ENCODE measurements at regions not wholly inside any gene's neighbourhood (a gene's known extent, or its start where the extent isn't known, plus 50 kb on each side); places are given as distances from the start of the nearest gene placed in this dataset.

DNA sequence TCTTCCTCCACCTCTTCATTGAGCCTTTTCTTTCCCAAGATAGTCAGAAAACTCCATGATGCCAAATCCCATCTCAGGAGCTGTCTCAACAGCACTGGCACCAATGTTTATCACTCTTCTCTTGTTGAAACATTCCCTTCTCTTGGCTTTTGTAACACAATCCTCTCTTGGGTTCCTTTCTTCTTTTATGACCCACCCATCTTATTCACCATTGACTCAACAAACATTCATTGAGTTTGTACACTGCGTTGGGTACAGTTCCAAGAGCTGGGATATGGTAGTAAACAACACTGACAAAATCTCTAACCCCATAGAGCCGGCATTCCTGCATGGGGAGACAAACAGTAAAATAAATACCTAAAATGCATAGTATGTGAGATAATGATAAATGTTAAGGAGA lies 577.5 kb downstream of the INHBA start:
- no peaks in the 10 kb centered on the region for H4K20me1 ChIP-seq (ENCODE audit: insufficient read depth, poor library complexity, severe bottlenecking)
- no peak overlapping the region for H3K4me2 ChIP-seq
- H3K4me3 ChIP-seq = no peak overlapping the region
- no peaks in the 10 kb centered on the region for H3K36me3 ChIP-seq (replicated peaks; ENCODE audit: insufficient read depth, low read depth)
- H3K9me2 ChIP-seq (replicated peaks; ENCODE audit: insufficient read depth) = no peaks in the 10 kb centered on the region
- DNase-seq (ENCODE audit: low spot score) = no peak
- H3K27ac ChIP-seq = no peak overlapping the region
- H2AFZ ChIP-seq = no peak overlapping the region
- no peaks in the 10 kb centered on the region for H3K9me3 ChIP-seq (ENCODE audit: low read depth)
- WGBS (ENCODE audit: low lambda C conversion rate, missing lambda C conversion rate) = 92% methylated on average over 2 of the region's 2 CpGs
- no peaks in the 10 kb centered on the region for H3K79me2 ChIP-seq
- TF ChIP-seq, protein P1, sequence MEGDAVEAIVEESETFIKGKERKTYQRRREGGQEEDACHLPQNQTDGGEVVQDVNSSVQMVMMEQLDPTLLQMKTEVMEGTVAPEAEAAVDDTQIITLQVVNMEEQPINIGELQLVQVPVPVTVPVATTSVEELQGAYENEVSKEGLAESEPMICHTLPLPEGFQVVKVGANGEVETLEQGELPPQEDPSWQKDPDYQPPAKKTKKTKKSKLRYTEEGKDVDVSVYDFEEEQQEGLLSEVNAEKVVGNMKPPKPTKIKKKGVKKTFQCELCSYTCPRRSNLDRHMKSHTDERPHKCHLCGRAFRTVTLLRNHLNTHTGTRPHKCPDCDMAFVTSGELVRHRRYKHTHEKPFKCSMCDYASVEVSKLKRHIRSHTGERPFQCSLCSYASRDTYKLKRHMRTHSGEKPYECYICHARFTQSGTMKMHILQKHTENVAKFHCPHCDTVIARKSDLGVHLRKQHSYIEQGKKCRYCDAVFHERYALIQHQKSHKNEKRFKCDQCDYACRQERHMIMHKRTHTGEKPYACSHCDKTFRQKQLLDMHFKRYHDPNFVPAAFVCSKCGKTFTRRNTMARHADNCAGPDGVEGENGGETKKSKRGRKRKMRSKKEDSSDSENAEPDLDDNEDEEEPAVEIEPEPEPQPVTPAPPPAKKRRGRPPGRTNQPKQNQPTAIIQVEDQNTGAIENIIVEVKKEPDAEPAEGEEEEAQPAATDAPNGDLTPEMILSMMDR (IDR thresholded peaks at IDR 0.05; ENCODE audit: poor library complexity) = no peak
- TF ChIP-seq EZH2phosphoT487 (IDR thresholded peaks at IDR 0.05; ENCODE audit: low read depth, severe bottlenecking, unreplicated experiment) = no peak
- TF ChIP-seq EZH2 (IDR thresholded peaks at IDR 0.05; ENCODE audit: borderline replicate concordance) = no peak
- no peaks in the 10 kb centered on the region for H3K27me3 ChIP-seq
- peaks cover 3% of the 10 kb centered on the region for H3K4me1 ChIP-seq (ENCODE audit: insufficient read depth)

DNA sequence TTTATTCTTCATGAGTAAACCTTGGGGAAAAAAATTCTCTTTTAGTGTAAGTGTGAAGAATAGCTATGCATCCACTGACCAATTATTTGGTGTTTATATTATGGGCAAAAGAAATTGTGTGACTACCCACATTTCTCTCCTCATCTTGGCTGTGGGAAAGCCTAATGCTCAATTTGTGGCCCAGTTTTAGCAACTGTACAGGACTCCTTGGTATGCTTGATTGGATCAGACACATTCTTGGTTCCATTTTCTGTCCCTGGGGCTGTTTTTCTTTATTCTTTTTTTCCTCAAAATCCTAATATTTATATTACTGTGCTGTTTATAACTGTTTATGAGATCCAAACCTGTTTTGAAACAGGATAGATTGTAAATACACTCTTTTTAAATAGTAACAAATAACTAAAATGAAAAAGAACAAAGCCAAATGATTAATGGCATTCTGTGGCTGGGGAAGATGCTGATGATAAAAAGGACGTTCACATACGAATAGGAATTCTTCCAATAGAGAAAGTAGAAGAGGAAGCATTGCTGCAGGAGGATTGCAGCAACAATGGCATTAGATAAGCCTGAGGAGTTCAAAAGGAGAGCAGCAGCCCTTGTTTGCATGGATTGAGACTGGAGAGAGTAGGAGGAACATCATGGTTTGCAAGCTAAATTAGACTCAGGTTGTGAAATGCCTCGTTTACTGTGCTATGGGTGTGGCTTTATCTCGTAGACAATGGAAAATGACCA lies 580.5 kb downstream of the INHBA start:
- Histone ChIP-seq H3K9me3 (ENCODE audit: low read depth) (no peaks in the 10 kb centered on the region), H3K27me3 (no peaks in the 10 kb centered on the region), H2AFZ (no peak overlapping the region), H4K20me1 (ENCODE audit: insufficient read depth, poor library complexity, severe bottlenecking) (no peaks in the 10 kb centered on the region), H3K4me2 (no peak overlapping the region), H3K79me2 (no peaks in the 10 kb centered on the region), H3K27ac (no peak overlapping the region), H3K36me3 (replicated peaks; ENCODE audit: insufficient read depth, low read depth) (no peaks in the 10 kb centered on the region), H3K4me3 (no peak overlapping the region), H3K9me2 (replicated peaks; ENCODE audit: insufficient read depth) (no peaks in the 10 kb centered on the region), H3K4me1 (ENCODE audit: insufficient read depth) (peaks cover 3% of the 10 kb centered on the region)
- 22% methylated on average over 4 of the region's 4 CpGs for WGBS (ENCODE audit: low lambda C conversion rate, missing lambda C conversion rate)
- TF ChIP-seq, protein P1 (IDR thresholded peaks at IDR 0.05; ENCODE audit: poor library complexity) = no peak
- no peak for TF ChIP-seq EZH2 (IDR thresholded peaks at IDR 0.05; ENCODE audit: borderline replicate concordance)
- no peak for TF ChIP-seq EZH2phosphoT487 (IDR thresholded peaks at IDR 0.05; ENCODE audit: low read depth, severe bottlenecking, unreplicated experiment)
- DNase-seq (ENCODE audit: low spot score) = no peak

DNA sequence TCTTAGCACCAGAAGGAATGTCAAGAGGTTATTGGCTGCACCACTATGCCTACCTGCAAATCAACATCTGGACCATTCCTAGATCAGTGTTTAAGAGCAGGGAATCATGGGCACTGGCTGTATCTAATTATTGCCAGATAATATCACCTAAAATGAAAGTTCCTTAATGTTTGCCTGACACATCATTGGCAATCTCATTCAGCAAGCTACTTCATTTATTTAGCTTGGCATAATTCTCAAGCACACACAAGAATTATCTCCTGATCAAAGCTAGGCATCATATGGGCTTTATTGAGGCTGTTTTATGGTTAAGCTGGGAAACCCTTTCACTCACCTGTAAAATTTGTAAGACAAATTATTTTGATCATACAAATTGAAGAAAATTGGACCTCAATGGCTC lies 581.7 kb downstream of the INHBA start:
- Histone ChIP-seq H3K36me3 (replicated peaks; ENCODE audit: insufficient read depth, low read depth) (no peaks in the 10 kb centered on the region), H3K9me3 (ENCODE audit: low read depth) (no peaks in the 10 kb centered on the region), H3K27ac (no peak overlapping the region), H4K20me1 (ENCODE audit: insufficient read depth, poor library complexity, severe bottlenecking) (no peaks in the 10 kb centered on the region), H2AFZ (no peak overlapping the region), H3K79me2 (no peaks in the 10 kb centered on the region), H3K27me3 (no peaks in the 10 kb centered on the region), H3K4me3 (no peak overlapping the region), H3K4me1 (ENCODE audit: insufficient read depth) (peaks cover 3% of the 10 kb centered on the region), H3K4me2 (no peak overlapping the region), H3K9me2 (replicated peaks; ENCODE audit: insufficient read depth) (no peaks in the 10 kb centered on the region)
- TF ChIP-seq, protein P1 (IDR thresholded peaks at IDR 0.05; ENCODE audit: poor library complexity) = no peak
- TF ChIP-seq EZH2phosphoT487 (IDR thresholded peaks at IDR 0.05; ENCODE audit: low read depth, severe bottlenecking, unreplicated experiment) (no peak), EZH2 (IDR thresholded peaks at IDR 0.05; ENCODE audit: borderline replicate concordance) (no peak)
- DNase-seq (ENCODE audit: low spot score) = no peak
